GM12891 (cell line): ENCODE measurements at regions not wholly inside any gene's neighbourhood (a gene's known extent, or its start where the extent isn't known, plus 50 kb on each side); places are given as distances from the start of the nearest gene placed in this dataset.

Experiments used
- POLR2A ChIP-seq: IDR thresholded peaks from 2 replicates; pipeline ENCODE4 v1.6.1; 2011; ENCODE audit warnings: low read depth, low read length, control low read depth
- POLR2AphosphoS5 ChIP-seq: IDR thresholded peaks from 2 replicates; pipeline ENCODE4 v1.6.1; 2011; ENCODE audit warnings: low read depth, low read length, control low read depth
- SPI1 ChIP-seq: IDR thresholded peaks from 2 replicates; pipeline ENCODE4 v1.6.1; 2011; ENCODE audit warnings: low read depth, low read length, control low read depth
- TAF1 ChIP-seq: IDR thresholded peaks from 2 replicates; pipeline ENCODE4 v1.6.1; 2011; ENCODE audit warnings: low read depth, low read length, control low read depth

DNA sequence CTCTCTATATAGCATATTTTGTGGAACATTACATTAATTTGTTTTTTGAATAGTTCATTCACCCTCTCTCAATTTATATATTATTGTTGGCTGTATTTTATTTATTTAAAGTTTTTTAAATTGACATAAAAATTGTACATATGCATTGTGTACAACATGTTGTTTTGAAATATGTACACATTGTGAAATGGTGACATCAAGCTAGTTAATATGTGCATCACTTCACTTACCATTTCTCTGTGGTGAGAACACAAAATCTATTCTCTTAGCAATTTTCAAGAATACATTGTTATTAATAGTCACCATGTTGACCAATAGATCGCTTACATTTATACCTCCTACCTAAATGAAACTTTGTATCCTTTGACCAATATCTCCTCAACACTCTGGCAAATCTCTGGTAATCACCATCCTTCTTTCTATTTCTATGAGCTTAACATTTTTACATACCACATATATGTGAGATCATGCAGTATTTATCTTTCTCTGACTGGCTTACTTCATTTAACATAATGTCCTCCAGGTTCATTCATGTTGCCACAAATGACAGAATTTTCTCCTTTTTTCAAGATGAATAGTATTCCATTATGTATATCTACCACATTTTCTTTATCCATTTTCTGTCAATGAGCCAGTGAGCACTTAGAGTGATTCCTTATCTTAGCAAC lies 180.9 kb upstream of the DEPDC1 start:
- TF ChIP-seq POLR2A (no peak), POLR2AphosphoS5 (no peak), SPI1 (no peak), TAF1 (no peak)
